Stimulated activated CD4-positive, alpha-beta T cell treated with anti-CD3 and anti-CD28 coated beads, TNF-alpha, amount 100 ng/mL, for 24 hours (primary cell): ENCODE measurements at regions not wholly inside any gene's neighbourhood (a gene's known extent, or its start where the extent isn't known, plus 50 kb on each side); places are given as distances from the start of the nearest gene placed in this dataset.

ENCODE experiments used
- DNase-seq, 3 experiments: peaks; one replicate each; pipeline ENCODE4 v3.0.0-alpha.2; 2020; ENCODE audit warnings: low read depth in 3 of 3

DNA sequence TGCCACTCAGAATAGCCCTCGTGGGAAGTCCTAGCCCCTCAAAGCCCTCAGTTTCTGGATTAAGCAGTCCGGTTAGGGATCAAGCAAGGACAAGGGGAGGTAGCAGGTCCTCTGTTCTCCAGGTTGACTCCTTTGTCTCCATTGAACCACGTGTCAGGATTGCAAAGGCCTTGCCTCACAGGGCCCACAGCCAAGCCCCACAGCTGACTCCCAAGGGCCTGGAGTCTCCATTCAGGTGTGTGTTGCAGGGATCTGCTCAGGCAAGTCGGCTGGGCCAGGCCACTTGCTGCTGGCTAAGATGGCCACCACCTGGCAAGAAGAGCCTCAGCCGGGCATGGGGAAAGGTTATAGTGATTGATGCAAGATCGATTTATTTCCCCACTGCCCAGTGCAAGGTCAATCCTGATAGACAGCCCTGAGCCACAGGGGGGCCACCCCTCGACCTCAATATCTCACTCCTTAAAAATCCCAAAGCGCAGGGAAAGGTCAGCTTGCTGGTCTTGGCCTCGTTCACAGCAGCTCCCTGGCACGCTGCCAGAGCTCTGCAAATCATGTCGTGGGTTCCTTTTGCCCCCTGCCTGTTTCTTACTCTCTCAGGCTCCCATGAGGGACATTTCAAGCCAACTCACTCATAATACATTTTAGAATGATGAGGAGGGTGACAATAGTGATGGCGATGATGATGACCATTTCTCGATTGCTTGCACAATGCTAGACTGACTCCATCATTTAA, 75.9 kb downstream of the EDN3 start:
- no peak for DNase-seq

- no peak for DNase-seq
Observed at GRCh38 chr20:59376998-59377397, 76.6 kb downstream of the EDN3 start.

GRCh38 chr20:59377842-59378241, 77.4 kb downstream of the EDN3 start:
- no peak for DNase-seq

DNA sequence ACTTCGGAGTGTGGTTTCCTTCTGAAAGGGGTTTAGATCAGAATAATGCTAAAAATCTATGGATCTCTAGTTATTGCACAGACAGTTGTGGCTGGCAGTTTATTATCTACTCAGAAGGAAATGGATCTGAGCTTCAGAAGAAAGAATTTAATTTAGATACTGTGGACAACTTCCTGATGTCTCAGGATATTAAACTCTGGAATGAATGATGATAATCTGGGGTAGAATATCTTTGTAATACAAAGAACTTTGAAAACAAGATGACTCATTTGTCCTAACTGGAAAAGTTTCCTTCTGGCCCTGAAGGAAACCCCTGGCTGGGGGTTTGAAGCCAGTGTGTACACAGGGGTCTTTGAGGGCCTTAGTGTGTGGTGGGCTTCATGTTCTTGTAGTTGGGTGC, 78.0 kb downstream of the EDN3 start:
- DNase-seq = no peak

DNA sequence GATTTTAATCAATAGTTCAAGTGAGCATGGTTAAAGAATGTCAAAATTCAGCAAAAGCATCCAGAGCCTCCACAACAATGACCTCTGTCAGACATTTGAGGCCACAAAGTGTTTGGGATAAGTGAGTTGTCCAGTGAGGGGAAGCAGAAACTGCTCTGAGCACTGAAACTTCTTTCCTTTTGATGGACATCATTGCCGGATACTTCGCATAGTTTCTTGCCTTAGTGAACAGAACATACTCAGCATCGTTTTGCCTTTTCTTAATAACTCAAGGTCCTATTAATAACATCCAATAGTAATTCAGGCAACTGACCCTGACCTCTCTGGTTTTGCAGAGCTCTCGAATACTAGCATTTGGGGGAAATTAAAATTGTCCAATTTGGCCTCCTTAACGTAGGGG, 78.6 kb downstream of the EDN3 start:
- no peak for DNase-seq

DNA sequence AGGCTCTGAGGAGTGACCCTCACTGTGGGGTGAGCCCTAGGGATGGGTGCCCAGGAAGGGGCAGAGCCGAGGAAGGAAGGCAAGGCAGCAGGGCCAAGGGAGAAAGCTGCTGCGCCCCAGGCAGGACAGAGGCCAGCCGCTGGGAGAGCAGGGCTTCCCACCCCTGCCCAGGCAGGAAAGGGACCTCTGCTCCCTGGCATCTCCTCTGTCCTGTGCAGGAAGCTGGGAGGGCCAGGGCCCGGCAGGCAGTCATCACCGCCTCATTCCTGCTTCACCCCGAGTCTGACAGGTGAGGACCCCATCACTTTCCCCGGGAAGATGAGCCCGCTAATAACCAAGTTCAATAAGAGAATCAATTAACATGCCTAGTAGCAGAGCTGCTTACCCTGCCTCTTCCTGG, 81.3 kb downstream of the EDN3 start:
- no peak for DNase-seq

- DNase-seq = no peak
Observed at GRCh38 chr20:59382157-59382725, 81.8 kb downstream of the EDN3 start.

GRCh38 chr20:59382907-59383306, 82.5 kb downstream of the EDN3 start:
- DNase-seq = no peak

- no peak for DNase-seq
Observed at GRCh38 chr20:59385038-59385437, 84.6 kb downstream of the EDN3 start.

GRCh38 chr20:59385480-59385879, 85.1 kb downstream of the EDN3 start:
- DNase-seq = no peak

DNA sequence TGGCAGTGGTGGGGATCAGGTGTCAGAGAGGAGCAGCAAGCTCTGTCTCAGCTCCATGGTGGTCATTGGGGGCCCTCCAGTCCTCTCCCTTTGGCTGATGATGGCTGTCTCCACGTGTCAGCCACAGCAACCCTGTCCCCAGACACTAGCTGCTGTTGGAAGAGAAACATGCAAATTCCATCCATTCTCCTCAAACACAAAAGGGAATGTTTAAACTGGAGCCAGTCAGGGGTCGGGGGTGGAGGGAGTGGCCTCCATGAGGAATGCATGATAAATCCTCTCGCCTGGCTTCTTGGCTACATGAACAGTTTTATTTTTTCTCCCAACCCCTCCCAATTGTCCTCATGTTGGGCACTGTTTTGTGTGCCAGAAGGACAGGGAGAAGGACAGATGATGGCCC, 86.4 kb downstream of the EDN3 start:
- no peak for DNase-seq

GRCh38 chr20:59387891-59388290, 87.5 kb downstream of the EDN3 start:
- no peak for DNase-seq

DNA sequence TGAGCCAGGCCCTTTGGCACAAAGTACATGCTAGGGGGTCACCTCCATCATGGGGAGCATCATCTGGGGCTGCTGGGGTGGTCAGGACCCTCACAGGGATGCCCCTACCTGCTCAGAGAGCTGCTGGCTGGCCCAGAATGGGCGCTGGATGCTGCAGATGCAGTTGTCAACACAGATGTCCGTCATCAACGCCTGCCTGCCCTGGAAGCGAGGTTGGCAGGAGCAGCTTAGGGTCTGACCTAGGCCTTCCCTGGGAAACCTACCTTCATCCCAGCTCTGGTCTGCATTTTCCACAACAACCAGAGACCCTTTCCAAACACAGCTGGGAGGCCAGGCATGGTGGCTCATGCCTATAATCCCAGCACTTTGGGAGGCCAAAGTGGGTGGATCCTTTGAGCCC, 88.0 kb downstream of the EDN3 start:
- DNase-seq = no peak

GRCh38 chr20:59390437-59390836, 90.0 kb downstream of the EDN3 start:
- no peak for DNase-seq

DNA sequence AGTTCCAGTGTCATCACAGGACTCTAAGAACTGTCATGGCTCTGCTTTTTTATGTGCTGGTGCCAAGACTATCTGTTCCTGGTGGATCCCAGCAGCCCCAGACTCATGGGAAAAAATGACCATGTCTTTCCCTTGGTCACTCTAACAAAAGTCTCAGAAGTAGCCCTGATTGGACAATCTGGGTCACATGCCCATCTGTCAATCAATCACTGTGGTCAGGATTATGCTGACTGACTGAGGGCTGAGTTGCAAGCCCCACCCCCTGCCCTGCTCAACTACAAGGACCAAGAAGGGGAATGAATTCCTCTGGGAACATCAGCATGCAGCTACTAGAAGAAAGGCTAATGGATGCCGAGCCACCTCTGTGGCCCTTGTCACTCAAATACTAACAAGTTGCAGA, 91.6 kb downstream of the EDN3 start:
- no peak for DNase-seq

DNA sequence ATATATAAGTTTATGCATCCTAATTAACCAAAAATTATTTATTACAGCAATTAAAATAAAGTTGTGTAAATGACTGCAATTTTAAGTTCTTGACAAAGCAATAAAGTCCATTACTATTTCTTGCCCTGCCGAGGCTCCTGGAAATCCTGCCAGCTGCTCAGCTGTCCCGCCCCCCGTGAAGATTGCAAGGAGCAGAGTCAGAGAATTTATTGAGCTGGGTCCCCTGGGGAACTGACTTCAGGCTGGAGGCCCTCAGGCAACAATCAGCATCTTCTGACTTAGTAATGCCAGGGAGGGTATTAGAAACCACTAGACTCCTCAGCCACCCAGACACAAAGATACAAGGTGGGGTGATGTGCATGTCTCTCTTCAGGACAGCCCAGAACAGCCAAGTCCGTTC, 92.3 kb downstream of the EDN3 start:
- no peak for DNase-seq

- no peak for DNase-seq
Observed at GRCh38 chr20:59393142-59393541, 92.7 kb downstream of the EDN3 start.

GRCh38 chr20:59395729-59396128, 95.3 kb downstream of the EDN3 start:
- DNase-seq = no peak

DNA sequence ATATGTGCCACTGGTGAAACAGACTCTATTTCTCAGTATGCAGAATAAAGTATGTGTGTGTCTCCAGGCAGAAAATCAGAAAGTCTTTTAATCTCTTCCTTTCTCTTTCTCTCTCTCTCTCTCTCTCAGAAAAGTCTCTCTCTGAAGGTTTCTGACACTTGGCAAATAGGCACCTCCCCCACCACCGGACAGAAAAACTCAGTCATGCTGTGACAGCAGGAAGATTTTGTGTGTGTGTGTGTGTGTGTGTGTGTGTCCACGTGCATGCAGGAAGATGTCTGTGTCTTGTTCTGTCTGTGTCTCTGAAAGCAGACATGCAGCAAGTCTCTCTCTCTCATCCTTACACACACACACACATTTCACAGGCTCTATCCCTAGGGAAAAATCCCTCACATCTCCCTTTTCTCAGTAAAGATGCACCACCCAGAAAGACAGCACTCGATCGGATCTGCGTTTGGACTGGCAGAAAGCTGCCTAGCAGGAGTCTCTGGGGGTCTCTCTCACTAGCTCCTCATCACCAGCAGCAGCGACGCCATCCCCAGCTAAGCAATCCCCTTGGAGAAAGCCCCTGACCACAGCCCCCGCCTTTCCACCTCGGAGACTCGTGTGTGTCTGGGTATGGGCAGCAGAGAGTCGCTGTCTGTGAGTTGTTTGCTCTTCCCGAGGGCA, 98.3 kb downstream of the EDN3 start:
- DNase-seq = peak in 1 of 3 experiments; percentile 14

GRCh38 chr20:59399426-59400099, 99.2 kb downstream of the EDN3 start:
- DNase-seq = no peak

DNA sequence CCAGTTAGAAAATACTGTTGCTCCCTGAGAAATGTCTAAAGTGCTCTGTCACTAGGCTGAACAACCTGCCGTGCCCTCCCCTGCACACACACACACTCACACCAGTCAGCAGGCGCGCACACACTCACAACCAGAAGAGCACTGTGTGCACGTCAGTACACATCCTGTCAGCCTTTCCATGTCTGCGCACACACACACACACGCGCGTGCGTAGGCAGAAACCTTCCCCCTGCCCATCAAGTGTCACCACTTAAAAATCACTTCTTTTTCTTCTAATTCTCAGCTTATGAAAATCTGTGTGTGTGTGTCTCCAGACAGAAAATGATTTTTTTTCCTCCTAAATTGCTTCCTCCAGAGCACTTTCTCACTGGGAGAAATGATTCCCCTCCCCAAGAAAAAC, 100.3 kb downstream of the EDN3 start:
- DNase-seq = peak in 1 of 3 experiments; percentile 14

DNA sequence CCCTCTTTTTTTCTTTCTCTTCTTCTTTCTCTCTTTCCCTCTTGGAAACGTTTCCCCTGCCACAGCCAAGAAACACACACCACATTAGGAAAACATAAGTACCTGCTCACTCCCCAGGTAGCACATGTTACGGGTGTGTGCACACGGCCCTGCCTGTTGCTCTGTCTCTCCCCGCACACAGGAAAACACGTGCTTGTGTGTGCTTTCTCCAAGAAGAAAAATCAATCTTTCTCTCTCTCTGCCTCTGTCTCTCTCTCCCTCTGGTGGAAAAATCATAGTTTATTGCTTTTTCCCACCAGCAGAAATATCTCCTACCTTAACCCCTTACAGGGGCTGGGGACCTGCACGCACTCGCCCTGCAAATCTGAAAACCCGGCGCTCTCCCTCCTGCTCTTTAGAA, 102.3 kb downstream of the EDN3 start:
- no peak for DNase-seq
